SK-N-SH (cell line): ENCODE measurements at regions not wholly inside any gene's neighbourhood (a gene's known extent, or its start where the extent isn't known, plus 50 kb on each side); places are given as distances from the start of the nearest gene placed in this dataset.

ENCODE experiments used
- CTCF ChIA-PET: fragments of 300-600, 350-600 bp; formaldehyde crosslinking; extraction: SDS; loops from one replicate; lab custom pipeline; 2021; lab: Yijun Ruan, JAX
- POLR2A ChIA-PET: fragments of 350-600 bp; sonication (Branson Sonifier 250); formaldehyde crosslinking; extraction: SDS; loops from one replicate; lab custom pipeline; 2020; ENCODE audit warnings: antibody characterized with exemption, inconsistent platforms; lab: Yijun Ruan, JAX
- DNase-seq: peaks from one replicate; pipeline ENCODE4 v3.0.0; 2012
- H2AFZ ChIP-seq: fragments of 200-600 bp; sonication (generic); 2 replicates; pipeline ENCODE4 v1.8.1; 2016; ENCODE audit warnings: antibody characterized with exemption, mild to moderate bottlenecking, low read depth
- H3F3A ChIP-seq: fragments of 200-600 bp; sonication (generic); replicated peaks from 2 replicates; pipeline ENCODE3; 2016; ENCODE audit warnings: antibody characterized with exemption, mild to moderate bottlenecking; ENCODE audit not compliant: insufficient read depth
- H3K27ac ChIP-seq, 2 experiments: fragments of 200-500 bp in 1 of 2; fragments of 200-600 bp in 1 of 2; sonication (Bioruptor generic) in 1 of 2; sonication (generic), shearing (Covaris generic) in 1 of 2; 2 replicates each; pipeline versions ENCODE4 v1.5.1 to v1.6.1; 2014 to 2016; ENCODE audit warnings: low read depth in 2 of 2, inconsistent platforms in 1 of 2, low read length in 1 of 2, mild to moderate bottlenecking in 1 of 2, mixed read lengths in 1 of 2
- H3K27me3 ChIP-seq: fragments of 200-600 bp; sonication (generic), shearing (Covaris generic); 2 replicates; pipeline ENCODE4 v1.6.1; 2016; ENCODE audit warnings: mixed run types; ENCODE audit not compliant: insufficient read depth
- H3K36me3 ChIP-seq, 2 experiments: fragments of 200-500 bp in 1 of 2; fragments of 200-600 bp in 1 of 2; sonication (Bioruptor generic) in 1 of 2; sonication (generic) in 1 of 2; replicated peaks in 1 of 2; 2 replicates each; pipeline versions ENCODE3 to v1.5.1; 2014 to 2016; ENCODE audit warnings: low read length in 1 of 2, mild to moderate bottlenecking in 1 of 2; ENCODE audit not compliant: insufficient read depth in 2 of 2, control insufficient read depth in 1 of 2
- H3K4me1 ChIP-seq, 2 experiments: fragments of 200-500 bp in 1 of 2; fragments of 200-600 bp in 1 of 2; sonication (Bioruptor generic) in 1 of 2; sonication (generic), shearing (Covaris generic) in 1 of 2; 2 replicates each; pipeline versions ENCODE4 v1.5.1 to v1.6.1; 2014 to 2016; ENCODE audit warnings: low read depth in 1 of 2, low read length in 1 of 2, mixed run types in 1 of 2; ENCODE audit not compliant: insufficient read depth in 2 of 2, control insufficient read depth in 1 of 2
- H3K4me2 ChIP-seq: fragments of 200-600 bp; sonication (generic), shearing (Covaris generic); 2 replicates; pipeline ENCODE4 v1.6.1; 2017; ENCODE audit warnings: mixed run types
- H3K4me3 ChIP-seq, 2 experiments: fragments of 200-500 bp in 1 of 2; fragments of 200-600 bp in 1 of 2; sonication (Bioruptor generic) in 1 of 2; sonication (generic), shearing (Covaris generic) in 1 of 2; 2 replicates each; pipeline versions ENCODE4 v1.5.1 to v1.8.1; 2014 to 2016; ENCODE audit warnings: low read depth in 2 of 2, inconsistent platforms in 1 of 2, low read length in 1 of 2, mild to moderate bottlenecking in 1 of 2, mixed read lengths in 1 of 2, moderate library complexity in 1 of 2
- H3K79me2 ChIP-seq: fragments of 200-600 bp; sonication (generic); 2 replicates; pipeline ENCODE4 v1.8.1; 2017; ENCODE audit warnings: mild to moderate bottlenecking; ENCODE audit not compliant: insufficient read depth
- H3K9ac ChIP-seq: fragments of 200-600 bp; sonication (generic); 2 replicates; pipeline ENCODE4 v1.6.1; 2017; ENCODE audit warnings: mixed run types
- H3K9me2 ChIP-seq: fragments of 200-600 bp; sonication (generic); 2 replicates; pipeline ENCODE4 v1.6.1; 2017; ENCODE audit warnings: mixed run types
- H3K9me3 ChIP-seq: fragments of 200-600 bp; sonication (generic); 2 replicates; pipeline ENCODE4 v1.6.1; 2017; ENCODE audit warnings: mixed run types, mild to moderate bottlenecking, moderate library complexity
- H4K20me1 ChIP-seq: fragments of 200-600 bp; sonication (generic); 2 replicates; pipeline ENCODE4 v1.6.1; 2017; ENCODE audit warnings: mild to moderate bottlenecking, mixed run types; ENCODE audit not compliant: insufficient read depth
- CHD2 ChIP-seq: fragments of 150-350 bp; IDR thresholded peaks from 2 replicates; pipeline ENCODE4 v1.6.1; 2018; ENCODE audit warnings: low read length; ENCODE audit not compliant: partially characterized antibody
- EP300 ChIP-seq, 2 experiments: IDR thresholded peaks; 2 replicates each; pipeline versions ENCODE4 v1.4.0 to v1.6.1; 2012; ENCODE audit warnings: borderline replicate concordance in 1 of 2, low read depth in 1 of 2, low read length in 1 of 2
- EZH2phosphoT487 ChIP-seq: fragments of 200-600 bp; sonication (generic); IDR thresholded peaks from 2 replicates; pipeline ENCODE4 v1.6.1; 2017; ENCODE audit warnings: low read depth, mixed run types, mild to moderate bottlenecking, antibody characterized with exemption, moderate library complexity, borderline replicate concordance
- FOSL2 ChIP-seq: IDR thresholded peaks from 2 replicates; pipeline ENCODE4 v1.4.0; 2012; ENCODE audit warnings: low read depth, mild to moderate bottlenecking, moderate library complexity, borderline replicate concordance
- FOXJ3 ChIP-seq: sonication (generic); formaldehyde crosslinking; IDR thresholded peaks from 2 replicates; pipeline ENCODE4 v1.5.1; 2020; ENCODE audit warnings: mild to moderate bottlenecking, missing genetic modification reagents
- IRF3 ChIP-seq: fragments of 150-350 bp; IDR thresholded peaks from 2 replicates; pipeline ENCODE4 v1.6.1; 2016; ENCODE audit warnings: mild to moderate bottlenecking, low read depth, low read length
- MEF2A ChIP-seq: IDR thresholded peaks from 2 replicates; pipeline ENCODE4 v1.4.0; 2012; ENCODE audit warnings: low read depth, borderline replicate concordance
- RAD21 ChIP-seq: IDR thresholded peaks from 2 replicates; pipeline ENCODE4 v1.6.1; 2012; ENCODE audit warnings: mild to moderate bottlenecking, low read length
- RXRA ChIP-seq: IDR thresholded peaks from 2 replicates; pipeline ENCODE4 v1.4.0; 2012; ENCODE audit warnings: low read depth, mild to moderate bottlenecking, borderline replicate concordance
- SIN3A ChIP-seq: IDR thresholded peaks from 2 replicates; pipeline ENCODE4 v1.6.1; 2012; ENCODE audit warnings: low read depth, mild to moderate bottlenecking, low read length, moderate library complexity, borderline replicate concordance
- TCF12 ChIP-seq: IDR thresholded peaks from 2 replicates; pipeline ENCODE4 v1.4.0; 2012
- YY1 ChIP-seq: IDR thresholded peaks from 2 replicates; pipeline ENCODE4 v1.4.0; 2012; ENCODE audit warnings: low read depth, mild to moderate bottlenecking
- WGBS: methylation state at CpG from one replicate; pipeline ENCODE4 v1.1.6; 2017; ENCODE audit warnings: low lambda C conversion rate; 5-methylcytosine and 5-hydroxymethylcytosine counted together
- TF ChIP-seq, protein P1 (sequence below): IDR thresholded peaks from 2 replicates; pipeline ENCODE4 v1.4.0; 2012; ENCODE audit warnings: low read depth
- TF ChIP-seq, protein P2 (sequence below): IDR thresholded peaks from 2 replicates; pipeline ENCODE4 v1.6.1; 2012; ENCODE audit warnings: mild to moderate bottlenecking, low read depth, low read length, moderate library complexity
- TF ChIP-seq, protein P3 (sequence below): IDR thresholded peaks from 2 replicates; pipeline ENCODE4 v1.4.0; 2012; ENCODE audit warnings: low read depth, borderline replicate concordance
- TF ChIP-seq, protein P4 (sequence below): fragments of 150-350 bp; IDR thresholded peaks from 2 replicates; pipeline ENCODE4 v1.6.1; 2017; ENCODE audit warnings: antibody characterized with exemption, low read length, low read depth, borderline replicate concordance

GRCh38 chr6:37555040-37555781, 55.5 kb upstream of the CCDC167 start (continued):
- TF ChIP-seq CHD2 (no peak), YY1 (no peak)

DNA sequence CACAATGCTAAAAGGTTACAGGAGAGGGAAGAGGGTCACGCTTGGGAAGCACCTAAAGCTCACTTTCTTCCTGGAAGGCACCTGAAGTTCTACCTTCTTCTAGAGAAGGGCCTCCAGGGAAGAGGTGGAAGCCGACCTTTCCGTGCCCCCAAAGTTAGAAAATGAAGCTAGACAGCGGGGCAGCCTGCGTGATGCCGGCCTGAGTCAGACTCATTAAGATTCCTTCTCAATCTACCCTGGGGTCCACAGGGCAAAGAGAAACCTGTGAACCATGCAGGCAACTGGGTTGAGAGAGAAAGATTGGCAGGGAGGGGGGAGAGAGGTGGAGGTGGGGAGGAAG, 54.8 kb upstream of the CCDC167 start:
- no peak overlapping the region; the same call in 1 of the 2 replicates for H3K9ac ChIP-seq
- no peak overlapping the region for H3K4me3 ChIP-seq
- ChIA-PET POLR2A (no interaction called here), CTCF (interaction anchor here (0.8 to 2.9 kb wide), 7 partner anchors 12 to 942 kb away, joined by 3 to 16 read pairs (median 6); no protein-coding TSS in a partner anchor)
- H3K4me2 ChIP-seq = peak overlapping the region; percentile 54
- H3K4me1 ChIP-seq = peaks cover 11 to 19% of the 10 kb centered on the region in 2 experiments
- no peaks in the 10 kb centered on the region for H3K79me2 ChIP-seq
- no peaks in the 10 kb centered on the region for H3K9me2 ChIP-seq
- no peak for DNase-seq
- TF ChIP-seq RAD21 (no peak), MEF2A (no peak), FOXJ3 (CRISPR knock-in tag) (no peak), FOSL2 (peak; percentile 53; the same call in 1 of the 2 replicates), TCF12 (peak; percentile 34; the same call in 1 of the 2 replicates), RXRA (peak; percentile 79; the same call in 1 of the 2 replicates), SIN3A (no peak)
- TF ChIP-seq, protein P1, sequence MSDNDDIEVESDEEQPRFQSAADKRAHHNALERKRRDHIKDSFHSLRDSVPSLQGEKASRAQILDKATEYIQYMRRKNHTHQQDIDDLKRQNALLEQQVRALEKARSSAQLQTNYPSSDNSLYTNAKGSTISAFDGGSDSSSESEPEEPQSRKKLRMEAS = no peak
- TF ChIP-seq, protein P2, sequence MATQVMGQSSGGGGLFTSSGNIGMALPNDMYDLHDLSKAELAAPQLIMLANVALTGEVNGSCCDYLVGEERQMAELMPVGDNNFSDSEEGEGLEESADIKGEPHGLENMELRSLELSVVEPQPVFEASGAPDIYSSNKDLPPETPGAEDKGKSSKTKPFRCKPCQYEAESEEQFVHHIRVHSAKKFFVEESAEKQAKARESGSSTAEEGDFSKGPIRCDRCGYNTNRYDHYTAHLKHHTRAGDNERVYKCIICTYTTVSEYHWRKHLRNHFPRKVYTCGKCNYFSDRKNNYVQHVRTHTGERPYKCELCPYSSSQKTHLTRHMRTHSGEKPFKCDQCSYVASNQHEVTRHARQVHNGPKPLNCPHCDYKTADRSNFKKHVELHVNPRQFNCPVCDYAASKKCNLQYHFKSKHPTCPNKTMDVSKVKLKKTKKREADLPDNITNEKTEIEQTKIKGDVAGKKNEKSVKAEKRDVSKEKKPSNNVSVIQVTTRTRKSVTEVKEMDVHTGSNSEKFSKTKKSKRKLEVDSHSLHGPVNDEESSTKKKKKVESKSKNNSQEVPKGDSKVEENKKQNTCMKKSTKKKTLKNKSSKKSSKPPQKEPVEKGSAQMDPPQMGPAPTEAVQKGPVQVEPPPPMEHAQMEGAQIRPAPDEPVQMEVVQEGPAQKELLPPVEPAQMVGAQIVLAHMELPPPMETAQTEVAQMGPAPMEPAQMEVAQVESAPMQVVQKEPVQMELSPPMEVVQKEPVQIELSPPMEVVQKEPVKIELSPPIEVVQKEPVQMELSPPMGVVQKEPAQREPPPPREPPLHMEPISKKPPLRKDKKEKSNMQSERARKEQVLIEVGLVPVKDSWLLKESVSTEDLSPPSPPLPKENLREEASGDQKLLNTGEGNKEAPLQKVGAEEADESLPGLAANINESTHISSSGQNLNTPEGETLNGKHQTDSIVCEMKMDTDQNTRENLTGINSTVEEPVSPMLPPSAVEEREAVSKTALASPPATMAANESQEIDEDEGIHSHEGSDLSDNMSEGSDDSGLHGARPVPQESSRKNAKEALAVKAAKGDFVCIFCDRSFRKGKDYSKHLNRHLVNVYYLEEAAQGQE = no peak
- WGBS = 27% methylated on average over 6 of the region's 6 CpGs
- no peaks in the 10 kb centered on the region for H3K27me3 ChIP-seq
- peak overlapping the region in 1 of 2 experiments; percentile 29; a peak in 1 of 4 replicates for H3K27ac ChIP-seq
- no peaks in the 10 kb centered on the region for H4K20me1 ChIP-seq
- no peaks in the 10 kb centered on the region for H3K9me3 ChIP-seq
- H2AFZ ChIP-seq = no peak overlapping the region
- no peaks in the 10 kb centered on the region for H3K36me3 ChIP-seq
- peaks cover 3% of the 10 kb centered on the region for H3F3A ChIP-seq

DNA sequence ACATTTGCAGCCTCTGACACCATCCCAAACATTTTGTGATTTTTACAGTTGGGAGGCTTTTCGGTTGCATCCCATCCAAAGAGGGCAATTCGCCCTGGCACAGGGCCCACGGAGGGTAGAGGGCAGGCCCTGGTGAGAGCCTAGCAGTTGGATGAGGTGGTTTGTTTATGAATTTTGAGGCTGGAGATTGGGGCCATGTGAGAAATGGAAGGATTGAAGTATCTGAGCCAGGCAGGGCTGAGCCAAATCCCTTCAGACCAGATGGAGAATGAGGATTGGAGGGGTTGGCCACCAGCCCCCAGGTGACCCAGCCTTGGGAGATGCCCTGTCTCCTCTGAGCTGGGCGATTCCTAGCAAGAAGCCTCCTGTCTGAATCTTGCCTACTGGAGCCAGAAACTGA, 52.6 kb upstream of the CCDC167 start:
- H3K9me3 ChIP-seq = no peaks in the 10 kb centered on the region
- no peaks in the 10 kb centered on the region for H3K79me2 ChIP-seq
- H4K20me1 ChIP-seq = no peaks in the 10 kb centered on the region
- no peak overlapping the region for H3K27ac ChIP-seq
- no peaks in the 10 kb centered on the region for H3K9me2 ChIP-seq
- no peak for DNase-seq
- peaks cover 11 to 26% of the 10 kb centered on the region in 2 experiments for H3K4me1 ChIP-seq
- no peaks in the 10 kb centered on the region for H3K27me3 ChIP-seq
- H2AFZ ChIP-seq = no peak overlapping the region
- ChIA-PET POLR2A (no interaction called here), CTCF (interaction anchor here (1.5 kb wide), 1 partner anchor 12 kb away, joined by 4 read pairs; no protein-coding TSS in a partner anchor)
- H3F3A ChIP-seq = peaks cover 3% of the 10 kb centered on the region
- no peak overlapping the region for H3K4me3 ChIP-seq
- WGBS = 79% methylated on average over 3 of the region's 4 CpGs
- no peaks in the 10 kb centered on the region for H3K36me3 ChIP-seq
- H3K4me2 ChIP-seq = no peak overlapping the region
- H3K9ac ChIP-seq = no peak overlapping the region
- TF ChIP-seq IRF3 = no peak
- TF ChIP-seq SIN3A = no peak
- TF ChIP-seq, protein P3, sequence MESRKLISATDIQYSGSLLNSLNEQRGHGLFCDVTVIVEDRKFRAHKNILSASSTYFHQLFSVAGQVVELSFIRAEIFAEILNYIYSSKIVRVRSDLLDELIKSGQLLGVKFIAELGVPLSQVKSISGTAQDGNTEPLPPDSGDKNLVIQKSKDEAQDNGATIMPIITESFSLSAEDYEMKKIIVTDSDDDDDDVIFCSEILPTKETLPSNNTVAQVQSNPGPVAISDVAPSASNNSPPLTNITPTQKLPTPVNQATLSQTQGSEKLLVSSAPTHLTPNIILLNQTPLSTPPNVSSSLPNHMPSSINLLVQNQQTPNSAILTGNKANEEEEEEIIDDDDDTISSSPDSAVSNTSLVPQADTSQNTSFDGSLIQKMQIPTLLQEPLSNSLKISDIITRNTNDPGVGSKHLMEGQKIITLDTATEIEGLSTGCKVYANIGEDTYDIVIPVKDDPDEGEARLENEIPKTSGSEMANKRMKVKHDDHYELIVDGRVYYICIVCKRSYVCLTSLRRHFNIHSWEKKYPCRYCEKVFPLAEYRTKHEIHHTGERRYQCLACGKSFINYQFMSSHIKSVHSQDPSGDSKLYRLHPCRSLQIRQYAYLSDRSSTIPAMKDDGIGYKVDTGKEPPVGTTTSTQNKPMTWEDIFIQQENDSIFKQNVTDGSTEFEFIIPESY = no peak
- no peak for TF ChIP-seq EZH2phosphoT487
- TF ChIP-seq EP300 (IDR thresholded peaks at IDR 0.05; ENCODE audit: borderline replicate concordance in 1 of 2, low read depth in 1 of 2, low read length in 1 of 2) = no peak
- TF ChIP-seq TCF12 = no peak
- TF ChIP-seq, protein P4, sequence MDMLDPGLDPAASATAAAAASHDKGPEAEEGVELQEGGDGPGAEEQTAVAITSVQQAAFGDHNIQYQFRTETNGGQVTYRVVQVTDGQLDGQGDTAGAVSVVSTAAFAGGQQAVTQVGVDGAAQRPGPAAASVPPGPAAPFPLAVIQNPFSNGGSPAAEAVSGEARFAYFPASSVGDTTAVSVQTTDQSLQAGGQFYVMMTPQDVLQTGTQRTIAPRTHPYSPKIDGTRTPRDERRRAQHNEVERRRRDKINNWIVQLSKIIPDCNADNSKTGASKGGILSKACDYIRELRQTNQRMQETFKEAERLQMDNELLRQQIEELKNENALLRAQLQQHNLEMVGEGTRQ = no peak
